Liver (tissue), 3 donors: ENCODE measurements at regions not wholly inside any gene's neighbourhood (a gene's known extent, or its start where the extent isn't known, plus 50 kb on each side); places are given as distances from the start of the nearest gene placed in this dataset.

ENCODE experiments used
- ATF3 ChIP-seq: IDR thresholded peaks from 2 replicates; pipeline ENCODE4 v1.6.1; 2016; ENCODE audit warnings: antibody characterized with exemption
- CTCF ChIP-seq: fragments of 150-350 bp; IDR thresholded peaks from 2 replicates; pipeline ENCODE4 v1.5.1; 2017; ENCODE audit warnings: improper control_type of control experiment, low read depth, low read length; ENCODE audit not compliant: missing input control
- EGR1 ChIP-seq, 2 donors: IDR thresholded peaks; 2 replicates each; pipeline ENCODE4 v1.6.1; 2016 to 2018; ENCODE audit warnings: antibody characterized with exemption in 2 of 2, low read depth in 2 of 2
- FOXA1 ChIP-seq: IDR thresholded peaks from 2 replicates; pipeline ENCODE4 v1.6.1; 2016; ENCODE audit warnings: antibody characterized with exemption
- GABPA ChIP-seq, 2 donors: IDR thresholded peaks in 1 of 2; conservative IDR thresholded peaks in 1 of 2; 2 replicates each; pipeline ENCODE4 v1.6.1; 2016; ENCODE audit warnings: antibody characterized with exemption in 2 of 2, mild to moderate bottlenecking in 1 of 2, moderate library complexity in 1 of 2
- HNF4G ChIP-seq: IDR thresholded peaks from 2 replicates; pipeline ENCODE4 v1.6.1; 2016; ENCODE audit warnings: antibody characterized with exemption
- MAX ChIP-seq: IDR thresholded peaks from 2 replicates; pipeline ENCODE4 v1.6.1; 2016; ENCODE audit warnings: antibody characterized with exemption
- RAD21 ChIP-seq, 2 donors: IDR thresholded peaks; 2 replicates each; pipeline ENCODE4 v1.6.1; 2016; ENCODE audit warnings: antibody characterized with exemption in 2 of 2, mild to moderate bottlenecking in 2 of 2
- REST ChIP-seq: IDR thresholded peaks from 2 replicates; pipeline ENCODE4 v1.6.1; 2016; ENCODE audit warnings: antibody characterized with exemption, mild to moderate bottlenecking
- RXRA ChIP-seq, 2 donors: IDR thresholded peaks; 2 replicates each; pipeline ENCODE4 v1.6.1; 2017 to 2018; ENCODE audit warnings: antibody characterized with exemption in 2 of 2, mild to moderate bottlenecking in 1 of 2
- SP1 ChIP-seq: IDR thresholded peaks from 2 replicates; pipeline ENCODE4 v1.6.1; 2018; ENCODE audit warnings: antibody characterized with exemption, mild to moderate bottlenecking
- donor health status: healthy.
- donor health status: healthy.

- TF ChIP-seq RAD21 (IDR thresholded peaks at IDR 0.05) (no peak), ATF3 (no peak), RXRA (IDR thresholded peaks at IDR 0.05) (no peak), CTCF (no peak), EGR1 (IDR thresholded peaks at IDR 0.05; ENCODE audit: low read depth in 2 of 2) (no peak), SP1 (no peak), FOXA1 (no peak), HNF4G (no peak), MAX (no peak), REST (no peak), GABPA (IDR thresholded peaks at IDR 0.05 in 1 of 2, conservative IDR thresholded peaks at IDR 0.05 in 1 of 2) (no peak)
Measured at GRCh38 chr1:82800721-82801120, 1000.0 kb downstream of the ADGRL2 start.
